Ishikawa (cell line): ENCODE measurements at regions not wholly inside any gene's neighbourhood (a gene's known extent, or its start where the extent isn't known, plus 50 kb on each side); places are given as distances from the start of the nearest gene placed in this dataset.

ENCODE experiments used
- CEBPB ChIP-seq: IDR thresholded peaks from 2 replicates; pipeline ENCODE4 v1.6.1; 2012
- CREB1 ChIP-seq: IDR thresholded peaks from 2 replicates; pipeline ENCODE4 v1.6.1; 2012; ENCODE audit warnings: low read depth
- EGR1 ChIP-seq: IDR thresholded peaks from 2 replicates; pipeline ENCODE4 v1.6.1; 2012
- EP300 ChIP-seq: IDR thresholded peaks from 2 replicates; pipeline ENCODE4 v1.6.1; 2012; ENCODE audit warnings: borderline replicate concordance
- FOXM1 ChIP-seq: IDR thresholded peaks from 2 replicates; pipeline ENCODE4 v1.6.1; 2012; ENCODE audit warnings: low read depth, borderline replicate concordance
- MAX ChIP-seq: IDR thresholded peaks from 2 replicates; pipeline ENCODE4 v1.6.1; 2012
- NFIC ChIP-seq: IDR thresholded peaks from 2 replicates; pipeline ENCODE4 v1.6.1; 2012
- RAD21 ChIP-seq: IDR thresholded peaks from 2 replicates; pipeline ENCODE4 v1.6.1; 2012; ENCODE audit warnings: low read depth
- REST ChIP-seq: IDR thresholded peaks from 2 replicates; pipeline ENCODE4 v1.6.1; 2012; ENCODE audit warnings: low read depth, mild to moderate bottlenecking
- TAF1 ChIP-seq: IDR thresholded peaks from 2 replicates; pipeline ENCODE4 v1.6.1; 2012; ENCODE audit warnings: low read depth, mild to moderate bottlenecking
- TCF12 ChIP-seq: IDR thresholded peaks from 2 replicates; pipeline ENCODE4 v1.6.1; 2012; ENCODE audit warnings: low read depth
- TEAD4 ChIP-seq: IDR thresholded peaks from 2 replicates; pipeline ENCODE4 v1.6.1; 2012
- USF1 ChIP-seq: IDR thresholded peaks from 2 replicates; pipeline ENCODE4 v1.6.1; 2012
- YY1 ChIP-seq: IDR thresholded peaks from 2 replicates; pipeline ENCODE4 v1.6.1; 2012; ENCODE audit warnings: low read depth
- ZBTB7A ChIP-seq: IDR thresholded peaks from 2 replicates; pipeline ENCODE4 v1.6.1; 2012; ENCODE audit warnings: low read depth

DNA sequence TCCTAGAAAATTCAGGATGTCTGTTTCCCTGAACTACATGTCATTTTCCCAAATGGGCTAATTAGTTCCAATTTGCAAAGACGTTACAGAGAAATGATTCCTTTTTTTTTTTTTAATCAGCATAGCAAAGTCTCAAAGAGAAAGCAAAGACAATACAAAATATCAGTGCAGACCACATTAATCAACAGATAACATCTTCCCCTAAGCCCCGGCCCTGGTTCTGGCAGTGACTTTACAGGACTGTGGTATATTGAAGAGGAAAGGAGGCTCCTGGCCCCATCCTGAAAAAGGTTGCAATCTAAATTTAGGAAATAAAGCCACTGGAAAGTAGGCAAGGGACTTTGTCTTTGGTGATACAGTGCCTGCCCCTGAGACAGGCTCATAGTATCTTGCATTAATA, 836.5 kb downstream of the NTRK3 start:
- TF ChIP-seq REST = no peak

DNA sequence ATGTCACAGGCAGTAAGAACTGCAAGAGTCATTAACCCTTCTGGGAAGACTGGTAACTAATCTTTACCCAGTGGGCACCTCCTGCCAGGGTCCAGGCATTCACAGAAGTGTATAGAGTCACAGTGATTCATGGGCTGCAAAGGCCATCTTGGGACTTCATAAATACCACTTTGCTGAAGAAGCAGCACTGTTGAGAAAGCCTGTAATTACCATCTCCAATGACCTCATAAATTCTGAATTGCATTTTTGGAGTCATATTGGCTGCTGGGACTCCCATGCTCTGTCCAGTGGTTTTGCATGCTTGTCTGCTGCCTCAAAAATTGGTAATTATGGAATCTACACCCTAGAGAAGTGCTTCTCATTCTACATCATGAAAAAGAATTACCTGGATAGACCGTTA, 837.2 kb downstream of the NTRK3 start:
- TF ChIP-seq REST = no peak
- TF ChIP-seq CREB1 = no peak
- no peak for TF ChIP-seq USF1
- no peak for TF ChIP-seq TCF12
- TF ChIP-seq ZBTB7A = no peak
- no peak for TF ChIP-seq NFIC
- TF ChIP-seq YY1 = no peak

DNA sequence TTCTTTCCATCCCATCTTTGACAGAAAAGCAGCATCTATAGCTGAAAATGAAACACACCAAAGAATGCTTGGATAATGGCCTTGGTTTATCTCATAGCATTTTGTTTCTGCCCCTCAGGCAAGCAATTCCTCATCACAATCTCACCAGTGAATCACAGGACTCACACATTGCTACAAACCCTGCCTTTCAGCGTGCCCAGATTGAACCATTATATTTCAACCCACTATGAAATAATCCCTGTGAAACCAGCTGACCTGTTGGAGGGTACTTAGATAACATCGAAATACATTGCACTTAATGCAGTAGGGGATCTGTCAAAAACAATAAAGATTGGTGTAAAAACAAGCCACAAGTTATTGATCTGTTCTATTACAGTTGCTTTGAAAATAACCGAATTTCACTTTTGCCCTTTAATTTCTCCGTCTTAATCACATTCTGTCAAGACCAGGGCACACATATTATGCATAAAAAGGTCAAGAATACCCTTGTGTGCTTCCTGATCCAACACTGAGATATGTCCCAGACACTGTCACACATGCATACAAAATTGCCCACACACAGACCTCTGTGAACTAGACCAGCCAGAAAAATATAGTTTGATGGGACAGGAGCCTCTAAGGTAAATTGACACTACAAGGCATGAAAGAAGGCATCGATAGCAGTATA, 839.8 kb downstream of the NTRK3 start:
- TF ChIP-seq RAD21 (no peak), NFIC (no peak), CREB1 (no peak), CEBPB (no peak), TAF1 (no peak), TCF12 (no peak), EP300 (no peak), FOXM1 (no peak), USF1 (no peak), ZBTB7A (no peak)

DNA sequence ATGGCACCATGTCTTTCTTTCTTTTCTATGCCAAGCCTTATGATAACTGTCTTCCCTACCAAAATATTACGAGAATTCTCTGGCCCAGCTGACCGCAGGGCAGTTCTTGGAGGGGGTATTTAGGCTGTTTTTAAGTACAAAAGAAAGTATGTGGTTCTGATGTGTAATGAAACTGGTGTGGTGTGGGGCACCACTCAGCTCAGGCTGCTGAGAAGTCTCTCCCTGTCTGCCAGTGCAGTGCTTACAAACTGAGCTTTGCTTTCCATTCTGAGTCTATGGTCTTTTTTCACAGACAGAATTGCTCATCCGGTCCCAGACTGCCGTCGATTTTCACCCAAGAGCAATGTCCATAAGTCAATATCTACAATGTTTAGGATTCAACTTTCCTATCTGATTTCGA, 847.6 kb downstream of the NTRK3 start:
- TF ChIP-seq ZBTB7A (no peak), EGR1 (no peak)

DNA sequence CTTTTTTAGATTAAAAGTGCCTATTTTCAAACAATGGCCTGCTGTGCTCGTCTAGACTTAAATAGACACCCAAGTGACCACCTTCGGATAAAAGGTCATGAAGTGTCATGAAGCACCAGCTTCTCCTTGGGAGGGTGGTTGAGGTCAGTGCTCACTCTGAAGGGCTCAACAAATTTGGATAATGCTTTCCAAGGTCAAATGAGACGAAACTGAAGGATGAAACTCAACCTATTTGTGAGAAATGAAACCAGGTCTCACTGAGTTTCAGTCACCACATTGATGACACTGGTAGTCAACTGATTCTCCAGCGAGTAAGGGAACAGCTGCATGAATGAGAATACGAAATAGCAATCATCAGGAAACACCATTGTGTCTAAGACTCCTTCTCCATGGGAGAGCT, 852.6 kb downstream of the NTRK3 start:
- TF ChIP-seq TAF1 (no peak), RAD21 (no peak), CREB1 (no peak), FOXM1 (no peak), TEAD4 (no peak), YY1 (no peak), CEBPB (no peak), EP300 (no peak), EGR1 (no peak), REST (no peak), MAX (no peak), TCF12 (no peak), ZBTB7A (no peak), NFIC (no peak), USF1 (no peak)
